IMR-90 (cell line): ENCODE measurements at regions not wholly inside any gene's neighbourhood (a gene's known extent, or its start where the extent isn't known, plus 50 kb on each side); places are given as distances from the start of the nearest gene placed in this dataset.

Source experiments
- ATAC-seq: fragments of 200-7000 bp; cut with Tn5 transposase; 2 replicates; pipeline ENCODE4 v1.9.1; 2020; ENCODE audit warnings: low read depth, mild to moderate bottlenecking, moderate library complexity
- BruUV-seq: library from RNA; stranded (reverse); fragments of 400-500 nt; replicated peaks from 2 replicates; lab custom pipeline; 2021; lab: Mats Ljungman, UMichigan
- CTCF ChIA-PET: fragments of 300-600 bp; formaldehyde crosslinking; extraction: SDS; loops from one replicate; lab custom pipeline; 2021; ENCODE audit warnings: antibody characterized with exemption; lab: Yijun Ruan, JAX
- POLR2A ChIA-PET: fragments of 300-600 bp; sonication (Branson Sonifier 250); formaldehyde crosslinking; loops from one replicate; lab custom pipeline; 2022; ENCODE audit warnings: antibody characterized with exemption; ENCODE audit not compliant: unreplicated experiment; lab: Charles Lee
- DNase-seq: peaks from one replicate; pipeline ENCODE4 v3.0.0; 2013
- H2AFZ ChIP-seq: replicated peaks from 2 replicates; pipeline ENCODE3; 2013; ENCODE audit warnings: low read length, mild to moderate bottlenecking; ENCODE audit not compliant: poor library complexity
- H2AK5ac ChIP-seq: 2 replicates; pipeline ENCODE4 v1.6.1; 2013; ENCODE audit warnings: low read depth, low read length, inconsistent platforms
- H2AK9ac ChIP-seq: replicated peaks from 2 replicates; pipeline ENCODE3; 2013; ENCODE audit warnings: mild to moderate bottlenecking, low read depth, low read length, moderate library complexity; ENCODE audit not compliant: poor library complexity
- H2BK120ac ChIP-seq: 2 replicates; pipeline ENCODE4 v1.6.1; 2013; ENCODE audit warnings: low read depth, low read length, inconsistent platforms
- H2BK15ac ChIP-seq: 3 replicates; pipeline ENCODE4 v1.6.1; 2013; ENCODE audit warnings: low read depth, low read length, inconsistent platforms
- H2BK20ac ChIP-seq: 2 replicates; pipeline ENCODE4 v1.6.1; 2013; ENCODE audit warnings: low read depth, mild to moderate bottlenecking, inconsistent platforms, low read length, moderate library complexity
- H2BK5ac ChIP-seq: 2 replicates; pipeline ENCODE4 v1.6.1; 2013; ENCODE audit warnings: mild to moderate bottlenecking, low read depth, low read length, inconsistent platforms; ENCODE audit not compliant: poor library complexity, severe bottlenecking
- H3K14ac ChIP-seq: replicated peaks from 2 replicates; pipeline ENCODE4 v1.6.1; 2013; ENCODE audit warnings: low read depth, low read length, inconsistent platforms
- H3K18ac ChIP-seq: 2 replicates; pipeline ENCODE4 v1.6.1; 2013; ENCODE audit warnings: low read depth, low read length, control low read depth
- H3K23ac ChIP-seq: 2 replicates; pipeline ENCODE4 v1.6.1; 2013; ENCODE audit warnings: low read depth, low read length, inconsistent platforms
- H3K27ac ChIP-seq: 2 replicates; pipeline ENCODE4 v1.5.1; 2013; ENCODE audit warnings: mild to moderate bottlenecking, control low read depth, low read length; ENCODE audit not compliant: insufficient read depth
- H3K27me3 ChIP-seq: 2 replicates; pipeline ENCODE4 v1.6.1; 2013; ENCODE audit warnings: low read length; ENCODE audit not compliant: control insufficient read depth, insufficient read depth
- H3K36me3 ChIP-seq: 2 replicates; pipeline ENCODE4 v1.6.1; 2013; ENCODE audit warnings: low read length, mixed read lengths; ENCODE audit not compliant: control insufficient read depth, insufficient read depth
- H3K4ac ChIP-seq: 2 replicates; pipeline ENCODE4 v1.6.1; 2013; ENCODE audit warnings: low read depth, low read length, inconsistent platforms
- H3K4me1 ChIP-seq: 2 replicates; pipeline ENCODE4 v1.6.1; 2013; ENCODE audit warnings: low read length, mixed read lengths; ENCODE audit not compliant: control insufficient read depth, insufficient read depth
- H3K4me2 ChIP-seq: 2 replicates; pipeline ENCODE4 v1.6.1; 2013; ENCODE audit warnings: low read depth, mild to moderate bottlenecking, control low read depth, low read length, moderate library complexity
- H3K4me3 ChIP-seq: 2 replicates; pipeline ENCODE4 v1.5.1; 2013; ENCODE audit warnings: low read depth, mild to moderate bottlenecking, control low read depth, low read length, moderate library complexity; ENCODE audit not compliant: insufficient read depth
- H3K56ac ChIP-seq: 2 replicates; pipeline ENCODE4 v1.6.1; 2013; ENCODE audit warnings: low read length, inconsistent platforms; ENCODE audit not compliant: insufficient read depth; ENCODE audit errors: extremely low read depth
- H3K79me1 ChIP-seq, 2 experiments: 2 replicates each; pipeline ENCODE4 v1.6.1; 2013; ENCODE audit warnings: low read length in 2 of 2, inconsistent platforms in 1 of 2, low read depth in 1 of 2
- H3K9ac ChIP-seq: 2 replicates; pipeline ENCODE4 v1.6.1; 2013; ENCODE audit warnings: low read depth, low read length, control low read depth
- H3K9me1 ChIP-seq: 2 replicates; pipeline ENCODE4 v1.6.1; 2013; ENCODE audit warnings: low read length, inconsistent platforms; ENCODE audit not compliant: insufficient read depth
- H3K9me3 ChIP-seq: 2 replicates; pipeline ENCODE4 v1.6.1; 2013; ENCODE audit warnings: low read length; ENCODE audit not compliant: control insufficient read depth, insufficient read depth
- H4K20me1 ChIP-seq: 2 replicates; pipeline ENCODE4 v1.6.1; 2013; ENCODE audit warnings: low read length, inconsistent platforms; ENCODE audit not compliant: insufficient read depth
- H4K5ac ChIP-seq: 2 replicates; pipeline ENCODE4 v1.6.1; 2013; ENCODE audit warnings: mild to moderate bottlenecking, low read depth, low read length, control low read depth
- H4K8ac ChIP-seq, 2 experiments: 2 replicates each; pipeline ENCODE4 v1.6.1; 2013; ENCODE audit warnings: low read depth in 2 of 2, low read length in 2 of 2, control low read depth in 1 of 2, inconsistent platforms in 1 of 2
- H4K91ac ChIP-seq: 2 replicates; pipeline ENCODE4 v1.6.1; 2013; ENCODE audit warnings: low read depth, low read length, inconsistent platforms; ENCODE audit not compliant: insufficient read depth
- CHD1 ChIP-seq: IDR thresholded peaks from 2 replicates; pipeline ENCODE4 v1.6.1; 2012; ENCODE audit warnings: low read depth, low read length, improper control_type of control experiment
- CTCF ChIP-seq: conservative IDR thresholded peaks from 2 replicates; pipeline ENCODE4 v1.5.1; 2012; ENCODE audit warnings: mild to moderate bottlenecking, low read depth, low read length, improper control_type of control experiment
- ELK1 ChIP-seq: fragments of 150-350 bp; IDR thresholded peaks from 2 replicates; pipeline ENCODE4 v1.6.1; 2016; ENCODE audit warnings: low read depth, mild to moderate bottlenecking, low read length, moderate library complexity, borderline replicate concordance
- FOS ChIP-seq: fragments of 150-350 bp; IDR thresholded peaks from 2 replicates; pipeline ENCODE4 v1.6.1; 2016; ENCODE audit warnings: low read depth, low read length
- MAFK ChIP-seq: IDR thresholded peaks from 2 replicates; pipeline ENCODE4 v1.6.1; 2012; ENCODE audit warnings: low read depth, low read length, improper control_type of control experiment
- POLR2A ChIP-seq: IDR thresholded peaks from 2 replicates; pipeline ENCODE4 v1.6.1; 2012; ENCODE audit warnings: mild to moderate bottlenecking, low read depth, low read length
- WGBS, 2 experiments: methylation state at CpG; one replicate each; pipeline versions ENCODE4 v1.1.5 to v1.1.7; 2013; ENCODE audit warnings: missing lambda C conversion rate in 2 of 2; ENCODE audit not compliant: insufficient read length in 1 of 2; ENCODE audit errors: extremely low coverage in 2 of 2; 5-methylcytosine and 5-hydroxymethylcytosine counted together
- dilution Hi-C: fragments of 300-500 bp; cut with HindIII; formaldehyde crosslinking; loops from one replicate; pipeline ENCODE4 v1.14.3; 2018; ENCODE audit warnings: low sequenced_read_pairs; ENCODE audit not compliant: unreplicated experiment
- in situ Hi-C: fragments of 300-500 bp; cut with MboI; formaldehyde crosslinking; loops from 3 replicates; pipeline ENCODE4 v1.14.3; 2019; ENCODE audit warnings: low sequenced_read_pairs, inconsistent platforms, mixed read lengths
- intact Hi-C: fragments of 100-400 bp; cut with micrococcal nuclease; formaldehyde crosslinking; loops from 2 replicates; pipeline ENCODE4 v1.10.0; 2022

- Histone ChIP-seq H2BK20ac (no peak overlapping the region), H2AFZ (no peak overlapping the region), H3K23ac (no peak overlapping the region), H3K27ac (no peak overlapping the region), H4K91ac (no peak overlapping the region), H2AK9ac (no peak overlapping the region), H3K14ac (no peak overlapping the region), H3K18ac (no peak overlapping the region), H3K9ac (no peak overlapping the region), H3K9me1 (no peaks in the 10 kb centered on the region), H2BK15ac (no peak overlapping the region), H3K36me3 (no peaks in the 10 kb centered on the region), H3K4ac (no peak overlapping the region), H2BK120ac (no peak overlapping the region), H3K79me1 (no peaks in the 10 kb centered on the region), H4K5ac (no peak overlapping the region), H3K4me3 (no peak overlapping the region), H4K20me1 (no peaks in the 10 kb centered on the region), H3K4me1 (no peaks in the 10 kb centered on the region), H3K27me3 (peaks cover 16% of the 10 kb centered on the region), H3K56ac (no peak overlapping the region), H2AK5ac (no peak overlapping the region), H3K4me2 (no peak overlapping the region), H4K8ac (no peak overlapping the region), H2BK5ac (no peak overlapping the region), H3K9me3 (no peaks in the 10 kb centered on the region)
- dilution Hi-C loops (no loop called here), intact Hi-C loops (no loop called here), in situ Hi-C loops (no loop called here)
- CTCF ChIA-PET: no interaction called here
- POLR2A ChIA-PET: no interaction called here
- ATAC-seq: no peak
- TF ChIP-seq MAFK (no peak), FOS (no peak), CTCF (no peak), CHD1 (no peak), ELK1 (no peak), POLR2A (no peak)
- WGBS, 2 experiments: 53% methylated on average over 5 of the region's 20 CpGs; no CpG with 5 or more reads in 1 of the 2 experiments
- DNase-seq: no peak
- no TSS peak for BruUV-seq
These were observed 101.8 kb upstream of the TNRC6C start for GRCh38 chr17:77856551-77857305.
